NCI-H446 (cell line): ENCODE measurements at regions not wholly inside any gene's neighbourhood (a gene's known extent, or its start where the extent isn't known, plus 50 kb on each side); places are given as distances from the start of the nearest gene placed in this dataset.
"Not testable (repeated sequence)": the region's sequence is repeated elsewhere in the genome, so short reads cannot be mapped to it uniquely, and the experiment has no call there.

Experiments used
- DNase-seq, 2 experiments: peaks; one replicate each; lab custom pipeline; 2025; lab: John Stamatoyannopoulos, UW

GRCh38 chrX:128619490-128619889 lies 567.3 kb upstream of the ACTRT1 start:
- DNase-seq = no peak

- no peak for DNase-seq
These were observed 564.7 kb upstream of the ACTRT1 start for GRCh38 chrX:128616933-128617332.

- not testable (repeated sequence) for DNase-seq
These were observed 554.6 kb upstream of the ACTRT1 start for GRCh38 chrX:128606817-128607216.

- not testable (repeated sequence) for DNase-seq
These were observed 554.2 kb upstream of the ACTRT1 start for GRCh38 chrX:128606357-128606756.

GRCh38 chrX:128601706-128602105 lies 549.5 kb upstream of the ACTRT1 start:
- DNase-seq = no peak

GRCh38 chrX:128599632-128600031 lies 547.4 kb upstream of the ACTRT1 start:
- no peak for DNase-seq

GRCh38 chrX:128582036-128582435 lies 529.8 kb upstream of the ACTRT1 start:
- no peak for DNase-seq

GRCh38 chrX:128581615-128582014 lies 529.4 kb upstream of the ACTRT1 start:
- no peak for DNase-seq

GRCh38 chrX:128543114-128543513 lies 490.9 kb upstream of the ACTRT1 start:
- no peak for DNase-seq

- no peak for DNase-seq
These were observed 466.3 kb upstream of the ACTRT1 start for GRCh38 chrX:128518508-128518907.

- no peak for DNase-seq
These were observed 465.5 kb upstream of the ACTRT1 start for GRCh38 chrX:128517691-128518090.

- no peak for DNase-seq
These were observed 452.3 kb upstream of the ACTRT1 start for GRCh38 chrX:128504496-128504895.

GRCh38 chrX:128464116-128464515 lies 411.9 kb upstream of the ACTRT1 start:
- no peak for DNase-seq

GRCh38 chrX:128460835-128461234 lies 408.6 kb upstream of the ACTRT1 start:
- no peak for DNase-seq

- DNase-seq = no peak
These were observed 406.7 kb upstream of the ACTRT1 start for GRCh38 chrX:128458888-128459287.

GRCh38 chrX:128457674-128458073 lies 405.5 kb upstream of the ACTRT1 start:
- no peak for DNase-seq

- DNase-seq = no peak
These were observed 387.0 kb upstream of the ACTRT1 start for GRCh38 chrX:128439159-128439558.

- no peak for DNase-seq
These were observed 385.9 kb upstream of the ACTRT1 start for GRCh38 chrX:128438082-128438481.

GRCh38 chrX:128436397-128437103 lies 384.3 kb upstream of the ACTRT1 start:
- DNase-seq = no peak

GRCh38 chrX:128425546-128425945 lies 373.3 kb upstream of the ACTRT1 start:
- no peak for DNase-seq

GRCh38 chrX:128408842-128409241 lies 356.6 kb upstream of the ACTRT1 start:
- DNase-seq = no peak

GRCh38 chrX:128396601-128397000 lies 344.4 kb upstream of the ACTRT1 start:
- DNase-seq = no peak

- DNase-seq = not testable (repeated sequence)
These were observed 331.6 kb upstream of the ACTRT1 start for GRCh38 chrX:128383846-128384245.

GRCh38 chrX:128365492-128365891 lies 313.3 kb upstream of the ACTRT1 start:
- no peak for DNase-seq
